ENCODE measurements at regions not wholly inside any gene's neighbourhood (a gene's known extent, or its start where the extent isn't known, plus 50 kb on each side); places are given as distances from the start of the nearest gene placed in this dataset.

DNA sequence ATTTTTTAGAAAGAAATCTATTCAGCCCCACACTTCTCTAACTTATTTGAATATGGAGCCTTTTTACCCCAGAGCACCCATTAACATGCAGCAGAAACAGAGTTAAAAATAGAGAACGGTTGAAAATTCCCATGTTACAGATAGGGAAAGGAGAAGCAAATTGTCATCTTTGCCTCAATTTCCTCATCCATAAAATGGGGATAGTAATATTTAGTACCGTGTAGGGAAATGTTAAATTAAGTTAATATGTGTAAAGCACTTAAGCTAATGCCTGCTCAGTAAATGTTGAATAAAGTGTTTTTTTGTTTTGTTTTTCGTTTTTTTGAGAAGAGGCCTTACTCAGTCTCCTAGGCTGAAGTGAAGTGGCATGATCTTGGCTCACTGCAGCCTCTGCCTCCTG lies 50.3 kb downstream of the NAV1 start:
- H3K4me1 Mint-ChIP-seq (ENCODE audit: low read depth), result no peaks in the 10 kb centered on the region
- no peak overlapping the region for H3K4me3 Mint-ChIP-seq
- H3K27ac Mint-ChIP-seq, result no peak overlapping the region
- H3K9me3 Mint-ChIP-seq (ENCODE audit: low read depth), result no peaks in the 10 kb centered on the region
- H3K27me3 Mint-ChIP-seq, result peaks cover 3% of the 10 kb centered on the region
- H3K36me3 Mint-ChIP-seq, result no peaks in the 10 kb centered on the region

DNA sequence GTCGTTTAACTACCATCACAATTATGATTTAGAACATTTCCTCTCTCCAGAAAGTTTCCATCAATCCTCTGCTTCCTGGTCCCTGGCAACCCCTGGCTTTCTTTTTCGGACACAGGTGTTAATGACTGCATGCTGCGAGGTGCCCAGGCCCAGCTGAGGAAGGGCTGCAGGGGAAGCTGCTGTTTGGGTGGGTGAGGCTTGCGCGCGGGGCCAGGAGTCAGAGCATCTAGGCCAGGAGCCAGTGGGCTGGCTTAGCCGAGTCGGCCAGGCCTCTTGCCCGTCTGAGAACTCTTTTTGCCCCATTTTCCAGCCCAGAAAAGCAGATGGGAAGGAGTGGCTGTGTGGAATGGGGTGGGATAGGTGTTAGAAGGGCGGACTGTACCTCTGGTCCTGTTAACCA lies 51.5 kb downstream of the NAV1 start:
- Mint-ChIP-seq H3K9me3 (ENCODE audit: low read depth) (no peaks in the 10 kb centered on the region), H3K4me1 (ENCODE audit: low read depth) (no peaks in the 10 kb centered on the region), H3K4me3 (no peak overlapping the region), H3K27ac (no peak overlapping the region), H3K27me3 (no peaks in the 10 kb centered on the region), H3K36me3 (no peaks in the 10 kb centered on the region)

DNA sequence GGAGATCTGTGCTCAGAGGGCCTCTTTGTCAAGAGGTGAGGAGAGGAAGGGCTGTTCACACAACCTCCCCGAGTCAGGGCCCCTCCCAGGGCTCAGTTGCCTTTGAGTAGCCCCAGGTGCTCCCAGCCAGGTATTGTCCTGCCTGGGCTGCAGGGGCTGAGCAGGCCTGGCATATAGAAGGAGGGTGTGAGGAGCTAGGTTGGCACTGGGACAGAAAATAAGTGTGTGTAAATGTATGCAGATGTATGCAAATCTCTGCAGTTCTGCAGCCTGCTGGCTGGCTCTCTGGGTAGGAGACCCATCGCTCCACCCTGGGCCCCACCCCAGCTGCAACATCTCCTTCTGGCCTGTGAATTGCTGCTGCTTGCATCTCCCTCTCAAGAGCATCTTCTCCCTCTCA lies 52.4 kb downstream of the NAV1 start:
- Mint-ChIP-seq H3K4me1 (ENCODE audit: low read depth) (no peaks in the 10 kb centered on the region), H3K9me3 (ENCODE audit: low read depth) (no peaks in the 10 kb centered on the region), H3K27me3 (no peaks in the 10 kb centered on the region), H3K27ac (no peak overlapping the region), H3K36me3 (no peaks in the 10 kb centered on the region), H3K4me3 (no peak overlapping the region)

DNA sequence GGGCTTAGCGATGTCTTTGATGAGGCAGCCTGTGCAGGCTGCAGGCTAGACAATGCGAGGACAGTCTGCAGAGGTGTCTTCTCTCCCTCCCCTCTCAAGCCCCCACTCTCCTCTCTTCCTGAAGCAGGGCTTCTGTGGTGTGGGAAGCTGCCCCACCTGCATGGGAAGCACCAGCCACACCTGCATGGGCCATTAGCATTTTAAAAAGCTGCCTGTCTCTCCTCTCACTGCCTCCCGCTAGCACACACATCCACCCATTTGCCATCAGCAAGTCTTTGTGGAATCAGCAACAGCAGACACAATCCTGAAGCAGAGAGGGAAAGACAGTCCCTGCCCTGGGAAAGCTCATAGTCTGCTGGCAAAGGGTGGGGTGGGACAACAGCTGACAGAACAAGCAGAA lies 53.1 kb downstream of the NAV1 start:
- Mint-ChIP-seq H3K36me3 (no peaks in the 10 kb centered on the region), H3K4me1 (ENCODE audit: low read depth) (no peaks in the 10 kb centered on the region), H3K27ac (no peak overlapping the region), H3K9me3 (ENCODE audit: low read depth) (no peaks in the 10 kb centered on the region), H3K27me3 (no peaks in the 10 kb centered on the region), H3K4me3 (no peak overlapping the region)

DNA sequence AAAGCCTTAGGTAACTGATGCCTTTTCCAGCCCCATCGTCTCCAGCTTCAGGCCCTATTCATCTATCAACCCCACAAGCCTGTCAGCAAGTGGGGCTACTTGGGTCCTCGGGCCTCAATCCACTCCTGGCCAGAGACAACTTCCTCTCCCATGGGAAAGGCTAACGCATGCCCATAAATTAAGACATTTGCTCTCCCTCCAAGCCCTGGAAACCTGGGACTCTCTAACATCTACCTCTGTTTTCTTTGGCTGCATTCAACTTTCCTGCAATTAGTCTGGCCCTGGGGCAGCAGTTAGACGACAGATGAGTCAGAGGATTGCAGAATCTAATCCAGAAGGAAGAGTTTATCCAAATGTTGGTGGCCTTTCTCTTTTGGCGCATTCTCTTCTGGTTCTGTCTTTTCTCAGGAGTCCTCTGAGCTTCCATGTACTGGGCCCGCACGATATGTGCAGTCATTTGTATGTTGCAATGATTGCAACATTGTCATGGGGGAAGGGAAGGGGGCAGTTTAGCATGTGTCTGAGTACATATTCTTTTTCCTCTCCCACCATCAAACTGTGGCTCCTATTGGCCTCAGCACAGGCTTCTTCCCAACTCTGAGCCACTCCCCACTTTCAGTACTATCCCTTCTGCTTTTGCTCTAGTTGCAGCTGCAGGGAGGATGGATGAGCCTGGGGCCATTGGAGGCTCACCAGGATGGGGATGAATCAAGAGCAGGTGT lies 54.4 kb downstream of the NAV1 start:
- H3K4me3 Mint-ChIP-seq, result no peak overlapping the region

DNA sequence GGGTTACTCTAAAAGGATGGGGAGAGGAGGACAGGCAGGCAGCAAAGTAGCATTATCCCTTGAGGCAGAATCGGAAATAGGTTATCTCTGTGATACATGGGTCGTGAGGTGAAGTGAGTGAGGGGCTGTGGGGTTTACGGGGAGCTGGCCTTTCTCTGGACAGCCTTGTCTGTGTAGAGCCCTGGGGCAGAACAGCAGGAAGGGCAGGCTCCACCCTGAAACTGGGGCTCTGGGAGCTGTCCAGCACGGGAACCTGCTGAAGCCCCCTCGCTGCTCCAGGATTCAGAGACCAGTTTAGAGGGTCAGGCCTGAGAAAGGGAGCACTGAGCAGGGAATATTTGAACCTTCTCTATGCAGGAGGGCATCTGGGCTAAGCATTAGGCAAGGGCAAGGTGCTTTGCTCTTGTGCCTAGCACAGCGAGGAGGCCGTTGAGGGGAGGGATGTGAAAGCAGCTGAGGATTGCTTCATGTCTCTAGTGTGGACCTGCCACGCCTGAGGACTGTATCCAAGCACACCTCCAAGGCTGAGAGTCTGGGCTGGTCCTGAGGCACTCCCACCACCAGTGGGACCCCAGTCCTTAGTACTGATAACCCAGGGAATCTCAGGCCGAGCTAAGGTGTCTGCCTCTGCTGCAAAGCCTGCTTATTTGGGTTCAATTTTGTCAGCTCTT lies 55.8 kb downstream of the NAV1 start:
- H3K27me3 Mint-ChIP-seq, result no peaks in the 10 kb centered on the region
- no peak overlapping the region for H3K27ac Mint-ChIP-seq
- H3K36me3 Mint-ChIP-seq, result no peaks in the 10 kb centered on the region
- no peak overlapping the region for H3K4me3 Mint-ChIP-seq
- H3K4me1 Mint-ChIP-seq (ENCODE audit: low read depth), result no peaks in the 10 kb centered on the region
- no peaks in the 10 kb centered on the region for H3K9me3 Mint-ChIP-seq (ENCODE audit: low read depth)

More for the DNA sequence above, 54.4 kb downstream of the NAV1 start:
- H3K27ac Mint-ChIP-seq, result no peak overlapping the region
- no peaks in the 10 kb centered on the region for H3K27me3 Mint-ChIP-seq
- H3K9me3 Mint-ChIP-seq (ENCODE audit: low read depth), result no peaks in the 10 kb centered on the region
- no peaks in the 10 kb centered on the region for H3K4me1 Mint-ChIP-seq (ENCODE audit: low read depth)
- H3K36me3 Mint-ChIP-seq, result no peaks in the 10 kb centered on the region

DNA sequence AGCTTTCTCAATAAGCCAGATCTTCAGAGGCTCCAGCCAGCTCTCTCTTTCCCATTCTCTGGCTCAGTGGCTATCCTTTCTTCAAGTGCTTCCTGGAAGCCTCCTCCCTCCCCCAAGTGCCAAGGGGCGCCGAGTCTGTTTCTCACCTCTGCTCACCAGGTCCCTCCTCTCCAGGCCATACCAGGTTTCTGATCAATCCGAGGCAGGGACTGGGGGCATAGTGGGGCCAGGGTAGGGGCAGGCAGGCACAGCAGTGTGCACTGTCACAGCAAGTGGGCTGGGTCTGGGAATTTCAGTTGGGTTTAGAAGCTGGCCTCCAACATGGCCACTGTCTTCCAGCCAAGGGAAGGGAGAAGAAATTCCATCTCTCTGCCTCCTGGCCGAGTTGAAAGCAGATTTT lies 56.5 kb downstream of the NAV1 start:
- H3K9me3 Mint-ChIP-seq (ENCODE audit: low read depth), result no peaks in the 10 kb centered on the region
- no peak overlapping the region for H3K4me3 Mint-ChIP-seq
- H3K27ac Mint-ChIP-seq, result no peak overlapping the region
- H3K36me3 Mint-ChIP-seq, result no peaks in the 10 kb centered on the region
- no peaks in the 10 kb centered on the region for H3K27me3 Mint-ChIP-seq
- no peaks in the 10 kb centered on the region for H3K4me1 Mint-ChIP-seq (ENCODE audit: low read depth)

DNA sequence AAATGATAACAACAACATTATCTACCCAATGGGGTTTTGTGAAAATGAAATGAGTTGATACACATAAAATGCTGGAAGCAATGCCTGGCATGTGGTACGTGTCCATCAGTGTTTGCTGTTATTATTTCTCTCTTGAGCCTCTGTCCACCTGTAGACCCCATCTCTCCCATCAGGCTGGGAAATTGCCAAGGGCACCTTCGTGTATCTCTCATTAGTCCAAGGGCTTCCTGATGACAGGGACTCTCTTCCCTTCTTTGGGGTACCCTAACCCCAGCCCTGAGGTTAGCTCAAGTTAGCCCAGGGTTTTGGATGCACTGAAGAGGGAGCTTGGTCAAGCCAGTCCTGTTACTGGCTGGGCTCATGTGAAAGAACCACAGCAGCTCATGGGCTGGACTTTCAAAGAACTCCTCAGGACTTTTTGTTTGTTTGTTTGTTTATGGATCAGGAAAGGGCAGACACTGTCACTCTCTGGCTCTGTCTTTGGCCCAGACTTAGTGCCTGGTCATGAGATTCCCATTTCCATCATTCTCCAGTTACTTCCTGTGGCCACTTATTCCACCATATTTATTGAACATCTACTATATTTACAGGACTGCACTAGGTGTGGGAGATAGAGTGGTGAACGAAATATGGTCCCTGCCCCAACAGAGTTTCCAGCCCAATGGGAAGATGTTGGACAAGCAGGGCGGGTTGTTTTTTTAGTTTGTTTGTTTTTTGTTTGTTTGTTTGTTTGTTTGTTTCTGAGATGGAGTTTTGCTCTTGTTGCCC lies 57.4 kb downstream of the NAV1 start:
- Mint-ChIP-seq H3K27ac (no peak overlapping the region), H3K4me1 (ENCODE audit: low read depth) (no peaks in the 10 kb centered on the region), H3K27me3 (no peaks in the 10 kb centered on the region), H3K9me3 (ENCODE audit: low read depth) (no peaks in the 10 kb centered on the region), H3K4me3 (no peak overlapping the region), H3K36me3 (no peaks in the 10 kb centered on the region)

DNA sequence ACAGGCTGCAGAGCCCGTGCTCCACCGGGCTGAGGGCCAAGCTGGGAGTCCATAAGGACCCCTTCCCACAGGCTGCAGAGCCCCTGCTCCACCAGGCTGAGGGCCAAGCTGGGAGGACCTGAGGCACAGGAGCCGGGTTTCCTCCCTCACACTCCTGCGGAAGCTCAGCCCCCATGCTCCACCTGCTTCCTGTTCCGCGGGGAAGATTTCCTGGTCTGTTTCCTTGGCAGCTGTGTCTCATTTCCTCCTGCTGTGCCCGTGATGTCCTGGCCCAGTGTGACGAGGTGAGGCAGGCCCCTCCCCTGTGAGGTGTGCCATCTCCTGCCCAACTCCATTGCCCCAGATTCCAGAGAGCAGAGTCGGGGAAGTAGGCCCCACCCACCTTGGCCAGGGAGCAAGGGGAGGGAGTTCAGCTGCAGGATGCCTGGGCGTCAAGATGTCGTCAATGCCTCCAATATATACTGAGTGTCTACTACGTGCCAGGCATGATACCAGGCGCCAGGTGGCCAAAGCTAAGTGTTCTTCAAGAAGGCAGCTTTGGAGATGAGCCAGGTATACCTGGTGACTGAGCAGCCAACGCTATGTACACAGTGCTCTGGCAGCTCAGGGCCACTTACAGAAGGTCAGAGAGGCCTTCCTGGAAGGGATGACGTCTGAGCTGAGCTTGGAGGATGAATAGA lies 58.8 kb downstream of the NAV1 start:
- no peaks in the 10 kb centered on the region for H3K4me1 Mint-ChIP-seq (ENCODE audit: low read depth)
- H3K36me3 Mint-ChIP-seq, result no peaks in the 10 kb centered on the region
- H3K27ac Mint-ChIP-seq, result no peak overlapping the region
- no peaks in the 10 kb centered on the region for H3K27me3 Mint-ChIP-seq
- H3K9me3 Mint-ChIP-seq (ENCODE audit: low read depth), result no peaks in the 10 kb centered on the region
- H3K4me3 Mint-ChIP-seq, result no peak overlapping the region

DNA sequence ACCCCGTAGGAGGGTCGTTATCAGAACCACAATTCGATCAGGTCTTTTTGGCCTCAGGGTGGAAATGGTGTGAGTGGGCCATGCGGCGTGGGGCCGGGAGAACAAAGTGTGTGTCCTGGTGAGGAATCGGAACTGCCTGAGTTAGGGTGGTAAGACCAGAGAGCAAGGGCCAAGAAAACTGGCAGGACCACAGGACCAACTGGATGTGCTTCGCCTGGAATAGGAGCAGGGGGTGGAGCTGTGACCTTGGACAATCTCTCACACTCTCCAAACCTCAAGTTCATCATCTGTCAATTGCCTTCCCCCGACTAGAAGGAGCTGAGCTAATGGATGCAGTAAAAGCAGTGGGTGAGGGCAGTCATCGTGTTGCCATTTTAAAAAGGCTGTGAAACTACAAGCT lies 59.5 kb downstream of the NAV1 start:
- Mint-ChIP-seq H3K9me3 (ENCODE audit: low read depth) (no peaks in the 10 kb centered on the region), H3K27ac (no peak overlapping the region), H3K27me3 (no peaks in the 10 kb centered on the region), H3K4me1 (ENCODE audit: low read depth) (no peaks in the 10 kb centered on the region), H3K36me3 (no peaks in the 10 kb centered on the region), H3K4me3 (no peak overlapping the region)

DNA sequence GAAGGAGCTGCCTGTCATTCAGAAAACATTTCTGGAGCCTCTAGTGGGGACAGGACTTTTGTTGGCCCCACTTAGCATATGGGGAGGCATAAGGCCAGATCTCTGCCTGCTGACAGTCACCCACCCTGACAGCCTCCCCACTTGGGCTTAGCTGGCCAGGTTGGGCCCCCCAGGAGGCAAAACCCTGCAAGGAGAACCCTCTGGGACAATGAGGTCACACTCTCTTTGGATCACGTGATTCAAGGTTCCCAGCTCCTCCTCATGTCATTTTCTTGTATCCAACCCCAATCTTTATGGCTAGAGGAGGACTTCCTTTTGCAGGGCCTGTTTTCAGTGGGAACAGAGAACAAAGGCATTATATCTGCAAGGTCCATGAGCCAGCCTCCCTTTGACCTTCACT lies 60.0 kb downstream of the NAV1 start:
- no peaks in the 10 kb centered on the region for H3K9me3 Mint-ChIP-seq (ENCODE audit: low read depth)
- H3K4me1 Mint-ChIP-seq (ENCODE audit: low read depth), result no peaks in the 10 kb centered on the region
- H3K4me3 Mint-ChIP-seq, result no peak overlapping the region
- no peak overlapping the region for H3K27ac Mint-ChIP-seq
- no peaks in the 10 kb centered on the region for H3K27me3 Mint-ChIP-seq
- H3K36me3 Mint-ChIP-seq, result no peaks in the 10 kb centered on the region

DNA sequence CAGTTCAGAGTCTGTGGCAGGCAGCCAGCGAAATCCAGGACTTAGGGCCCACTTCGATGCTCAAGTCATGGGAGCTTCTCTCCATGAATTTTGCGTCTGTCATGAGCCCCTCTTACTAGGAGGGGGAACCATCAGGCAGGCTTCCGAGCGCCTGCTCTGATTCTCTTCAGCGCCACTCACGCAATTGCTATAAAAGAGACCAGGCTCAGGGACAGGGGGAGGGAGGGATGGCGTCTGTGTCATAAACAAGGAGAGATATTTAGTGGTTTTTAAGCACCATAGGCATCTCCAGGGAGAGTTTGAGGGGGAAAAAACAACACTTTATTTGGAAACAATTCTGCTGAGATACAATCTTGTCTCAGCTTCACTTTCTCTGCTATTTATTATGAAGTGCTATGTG lies 60.6 kb downstream of the NAV1 start:
- Mint-ChIP-seq H3K4me1 (ENCODE audit: low read depth) (no peaks in the 10 kb centered on the region), H3K27me3 (no peaks in the 10 kb centered on the region), H3K9me3 (ENCODE audit: low read depth) (no peaks in the 10 kb centered on the region), H3K36me3 (no peaks in the 10 kb centered on the region), H3K4me3 (no peak overlapping the region), H3K27ac (no peak overlapping the region)

DNA sequence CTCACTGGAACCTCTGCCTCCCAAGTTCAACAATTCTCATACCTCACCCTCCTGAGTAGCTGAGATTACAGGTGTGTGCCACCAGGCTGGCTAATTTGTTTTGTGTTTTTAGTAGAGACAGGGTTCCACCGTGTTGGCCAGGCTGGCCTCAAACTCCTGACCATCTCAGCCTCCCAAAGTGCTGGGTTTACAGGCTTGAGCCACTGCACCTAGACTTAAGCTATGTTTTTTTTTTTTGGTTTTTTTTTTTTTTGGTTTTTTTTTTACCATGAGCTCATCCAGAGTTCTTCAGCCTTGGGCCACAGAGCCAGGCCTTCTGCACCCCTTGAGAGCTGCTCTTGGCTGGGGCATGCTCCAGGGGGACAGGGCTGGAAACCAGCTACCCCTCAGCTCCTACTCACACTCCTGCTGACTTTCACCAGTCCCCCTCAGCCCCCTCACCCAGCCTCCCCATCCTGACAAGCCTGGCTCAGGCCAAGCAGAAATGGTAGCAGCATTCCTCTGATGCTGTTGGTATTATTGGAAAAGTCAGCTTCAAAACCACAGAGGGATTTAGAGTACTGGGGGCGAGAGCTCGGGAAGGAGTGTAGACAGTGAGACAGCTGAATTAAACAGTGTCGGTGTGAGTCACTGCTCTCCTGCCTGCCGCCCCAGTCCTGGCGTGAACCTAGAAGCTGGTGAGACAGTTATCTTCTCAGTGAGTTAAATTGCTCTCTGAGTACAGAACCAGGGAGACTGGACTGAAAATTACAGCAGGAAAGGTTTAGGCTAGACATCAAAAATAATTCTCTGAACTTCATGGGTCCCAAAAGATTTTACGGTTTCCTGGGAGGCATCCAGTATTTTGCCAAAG lies 63.7 kb downstream of the NAV1 start:
- Mint-ChIP-seq H3K36me3 (no peaks in the 10 kb centered on the region), H3K4me1 (ENCODE audit: low read depth) (no peaks in the 10 kb centered on the region), H3K9me3 (ENCODE audit: low read depth) (no peaks in the 10 kb centered on the region), H3K27me3 (no peaks in the 10 kb centered on the region), H3K4me3 (no peak overlapping the region), H3K27ac (no peak overlapping the region)

DNA sequence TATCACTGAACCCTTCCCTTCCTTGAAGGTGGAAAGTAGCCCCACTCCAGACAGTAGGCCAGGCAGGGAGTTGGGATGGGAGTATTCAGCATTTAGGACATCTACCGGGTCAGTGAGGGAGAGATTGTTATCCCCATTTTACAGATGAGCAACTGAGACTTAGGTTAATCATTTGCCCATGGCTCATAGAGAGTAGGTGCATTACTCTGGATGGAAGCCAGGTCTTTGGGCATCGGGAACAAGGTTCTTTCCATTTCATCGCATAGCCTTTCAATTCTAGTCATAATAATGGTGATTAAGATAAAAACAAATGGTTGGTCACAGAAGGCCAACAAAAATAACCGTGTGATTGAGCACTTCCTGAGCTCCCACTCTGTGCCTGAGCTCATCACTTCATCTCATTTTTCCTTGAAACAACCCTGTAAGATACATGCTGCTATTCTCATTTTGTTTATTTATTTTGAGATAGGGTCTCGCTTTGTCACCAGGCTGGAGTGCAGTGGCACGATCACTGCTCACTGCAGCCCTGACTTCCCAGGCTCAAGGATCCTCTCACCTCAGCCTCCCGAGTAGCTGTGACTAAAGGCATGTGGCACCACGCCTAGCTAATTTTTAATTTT lies 64.8 kb downstream of the NAV1 start:
- H3K4me3 Mint-ChIP-seq, result no peak overlapping the region
- H3K27ac Mint-ChIP-seq, result no peak overlapping the region
- H3K9me3 Mint-ChIP-seq (ENCODE audit: low read depth), result no peaks in the 10 kb centered on the region
- no peaks in the 10 kb centered on the region for H3K36me3 Mint-ChIP-seq
- H3K27me3 Mint-ChIP-seq, result no peaks in the 10 kb centered on the region
- no peaks in the 10 kb centered on the region for H3K4me1 Mint-ChIP-seq (ENCODE audit: low read depth)

Data from activated naive CD8-positive, alpha-beta T cell (primary cell).